Liver (tissue), 8 donors: ENCODE measurements at regions not wholly inside any gene's neighbourhood (a gene's known extent, or its start where the extent isn't known, plus 50 kb on each side); places are given as distances from the start of the nearest gene placed in this dataset.

Experiments used
- DNase-seq: peaks from one replicate; pipeline ENCODE4 v3.0.0-alpha.2; 2017; ENCODE audit warnings: low spot score
- H3K27ac ChIP-seq, 2 donors: one replicate each; pipeline ENCODE4 v1.7.0; 2013; ENCODE audit warnings: inconsistent platforms in 2 of 2, low read length in 2 of 2, control low read depth in 1 of 2, low read depth in 1 of 2, mild to moderate bottlenecking in 1 of 2
- H3K27me3 ChIP-seq, 4 donors: one replicate each; pipeline versions ENCODE4 v1.6.1 to v1.7.0; 2013; ENCODE audit warnings: low read length in 3 of 4, inconsistent platforms in 1 of 4, mild to moderate bottlenecking in 1 of 4, moderate library complexity in 1 of 4; ENCODE audit not compliant: control insufficient read depth in 4 of 4, insufficient read depth in 4 of 4
- H3K36me3 ChIP-seq, 4 donors: one replicate each; pipeline versions ENCODE4 v1.6.1 to v1.7.0; 2013; ENCODE audit warnings: low read length in 3 of 4, mild to moderate bottlenecking in 3 of 4, low read depth in 1 of 4, moderate library complexity in 1 of 4; ENCODE audit not compliant: control insufficient read depth in 4 of 4, insufficient read depth in 3 of 4
- H3K4me1 ChIP-seq, 4 donors: one replicate each; pipeline versions ENCODE4 v1.6.1 to v1.7.0; 2013; ENCODE audit warnings: low read length in 3 of 4, mild to moderate bottlenecking in 3 of 4, moderate library complexity in 1 of 4; ENCODE audit not compliant: control insufficient read depth in 4 of 4, insufficient read depth in 4 of 4
- H3K4me3 ChIP-seq, 3 donors: one replicate each; pipeline versions ENCODE4 v1.6.1 to v1.7.0; 2013; ENCODE audit warnings: low read length in 3 of 3, control low read depth in 1 of 3, low read depth in 1 of 3, mild to moderate bottlenecking in 1 of 3
- H3K9ac ChIP-seq, 2 donors: one replicate each; pipeline ENCODE4 v1.7.0; 2013; ENCODE audit warnings: low read length in 2 of 2, mild to moderate bottlenecking in 2 of 2, moderate library complexity in 2 of 2, control low read depth in 1 of 2, low read depth in 1 of 2
- H3K9me3 ChIP-seq, 4 donors: one replicate each; pipeline versions ENCODE4 v1.6.1 to v1.7.0; 2013; ENCODE audit warnings: low read length in 3 of 4; ENCODE audit not compliant: control insufficient read depth in 4 of 4
- ATF3 ChIP-seq: IDR thresholded peaks from 2 replicates; pipeline ENCODE4 v1.6.1; 2016; ENCODE audit warnings: antibody characterized with exemption
- CTCF ChIP-seq: fragments of 150-350 bp; IDR thresholded peaks from 2 replicates; pipeline ENCODE4 v1.5.1; 2017; ENCODE audit warnings: improper control_type of control experiment, low read depth, low read length; ENCODE audit not compliant: missing input control
- FOXA1 ChIP-seq: IDR thresholded peaks from 2 replicates; pipeline ENCODE4 v1.6.1; 2016; ENCODE audit warnings: antibody characterized with exemption
- FOXA2 ChIP-seq: IDR thresholded peaks from 2 replicates; pipeline ENCODE4 v1.6.1; 2016; ENCODE audit warnings: antibody characterized with exemption
- GABPA ChIP-seq, 2 donors: IDR thresholded peaks in 1 of 2; conservative IDR thresholded peaks in 1 of 2; 2 replicates each; pipeline ENCODE4 v1.6.1; 2016; ENCODE audit warnings: antibody characterized with exemption in 2 of 2, mild to moderate bottlenecking in 1 of 2, moderate library complexity in 1 of 2
- HNF4A ChIP-seq, 2 donors: conservative IDR thresholded peaks; 2 replicates each; pipeline ENCODE4 v1.6.1; 2016; ENCODE audit warnings: antibody characterized with exemption in 2 of 2, mild to moderate bottlenecking in 2 of 2
- HNF4G ChIP-seq: IDR thresholded peaks from 2 replicates; pipeline ENCODE4 v1.6.1; 2016; ENCODE audit warnings: antibody characterized with exemption
- JUND ChIP-seq, 2 donors: IDR thresholded peaks; 2 replicates each; pipeline ENCODE4 v1.6.1; 2016; ENCODE audit warnings: antibody characterized with exemption in 2 of 2
- NR2F2 ChIP-seq: IDR thresholded peaks from 2 replicates; pipeline ENCODE4 v1.6.1; 2016; ENCODE audit warnings: antibody characterized with exemption
- RXRA ChIP-seq, 2 donors: IDR thresholded peaks; 2 replicates each; pipeline ENCODE4 v1.6.1; 2017 to 2018; ENCODE audit warnings: antibody characterized with exemption in 2 of 2, mild to moderate bottlenecking in 1 of 2
- TAF1 ChIP-seq: conservative IDR thresholded peaks from 2 replicates; pipeline ENCODE4 v1.6.1; 2016; ENCODE audit warnings: antibody characterized with exemption, mild to moderate bottlenecking
- WGBS: extraction: QIAGEN DNeasy Blood & Tissue Kit; methylation state at CpG from one replicate; pipeline ENCODE4 v1.1.7; 2013; 5-methylcytosine and 5-hydroxymethylcytosine counted together
- TF ChIP-seq, protein P1 (sequence below): IDR thresholded peaks from 2 replicates; pipeline ENCODE4 v1.6.1; 2016; ENCODE audit warnings: antibody characterized with exemption, mild to moderate bottlenecking
- TF ChIP-seq, protein P2 (sequence below): IDR thresholded peaks from 2 replicates; pipeline ENCODE4 v1.6.1; 2016; ENCODE audit warnings: antibody characterized with exemption
- donor health status: healthy.
- donor health status: healthy.
- donor health status: healthy.
- donor health status: healthy.
- donor health status: healthy.

DNA sequence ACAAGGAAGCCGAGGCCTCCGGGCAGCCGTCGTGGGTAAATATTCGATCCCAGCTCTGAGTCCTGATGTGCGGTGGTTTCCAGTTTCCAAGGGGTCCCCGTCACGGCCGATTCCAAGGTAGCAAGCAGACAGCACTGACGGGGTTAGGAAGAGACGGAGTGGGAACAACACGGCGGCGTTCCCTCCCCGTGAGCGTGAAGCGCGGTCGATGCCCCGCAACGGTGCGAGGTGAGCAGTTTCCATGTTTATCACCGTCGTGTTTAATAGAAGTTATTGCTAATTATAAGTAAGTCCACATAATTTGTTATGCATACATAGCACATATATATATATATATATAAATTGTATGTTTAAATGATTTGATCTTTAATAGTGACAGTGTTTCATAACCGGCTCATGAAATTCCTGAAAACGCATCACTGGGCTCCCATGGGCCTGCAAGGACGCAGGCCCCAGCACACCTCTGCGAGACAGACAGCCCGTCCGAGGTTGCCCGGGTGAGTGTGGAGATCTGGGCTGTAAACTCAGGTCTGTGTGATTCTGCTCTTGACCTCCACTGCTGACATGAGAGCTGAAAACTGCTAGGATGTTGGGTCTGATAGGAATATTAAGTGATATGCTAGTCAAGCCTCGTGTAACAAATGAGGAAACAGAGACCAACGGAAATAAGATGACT lies 243.5 kb upstream of the SALL3 start:
- 86% methylated on average over 33 of the region's 33 CpGs for WGBS
- Histone ChIP-seq H3K27ac (no peak overlapping the region), H3K4me1 (no peaks in the 10 kb centered on the region), H3K4me3 (no peak overlapping the region), H3K36me3 (no peaks in the 10 kb centered on the region), H3K27me3 (no peaks in the 10 kb centered on the region), H3K9me3 (no peaks in the 10 kb centered on the region), H3K9ac (no peak overlapping the region)
- no peak for DNase-seq
- no peak for TF ChIP-seq ATF3
- TF ChIP-seq HNF4G, result no peak
- TF ChIP-seq, protein P1, sequence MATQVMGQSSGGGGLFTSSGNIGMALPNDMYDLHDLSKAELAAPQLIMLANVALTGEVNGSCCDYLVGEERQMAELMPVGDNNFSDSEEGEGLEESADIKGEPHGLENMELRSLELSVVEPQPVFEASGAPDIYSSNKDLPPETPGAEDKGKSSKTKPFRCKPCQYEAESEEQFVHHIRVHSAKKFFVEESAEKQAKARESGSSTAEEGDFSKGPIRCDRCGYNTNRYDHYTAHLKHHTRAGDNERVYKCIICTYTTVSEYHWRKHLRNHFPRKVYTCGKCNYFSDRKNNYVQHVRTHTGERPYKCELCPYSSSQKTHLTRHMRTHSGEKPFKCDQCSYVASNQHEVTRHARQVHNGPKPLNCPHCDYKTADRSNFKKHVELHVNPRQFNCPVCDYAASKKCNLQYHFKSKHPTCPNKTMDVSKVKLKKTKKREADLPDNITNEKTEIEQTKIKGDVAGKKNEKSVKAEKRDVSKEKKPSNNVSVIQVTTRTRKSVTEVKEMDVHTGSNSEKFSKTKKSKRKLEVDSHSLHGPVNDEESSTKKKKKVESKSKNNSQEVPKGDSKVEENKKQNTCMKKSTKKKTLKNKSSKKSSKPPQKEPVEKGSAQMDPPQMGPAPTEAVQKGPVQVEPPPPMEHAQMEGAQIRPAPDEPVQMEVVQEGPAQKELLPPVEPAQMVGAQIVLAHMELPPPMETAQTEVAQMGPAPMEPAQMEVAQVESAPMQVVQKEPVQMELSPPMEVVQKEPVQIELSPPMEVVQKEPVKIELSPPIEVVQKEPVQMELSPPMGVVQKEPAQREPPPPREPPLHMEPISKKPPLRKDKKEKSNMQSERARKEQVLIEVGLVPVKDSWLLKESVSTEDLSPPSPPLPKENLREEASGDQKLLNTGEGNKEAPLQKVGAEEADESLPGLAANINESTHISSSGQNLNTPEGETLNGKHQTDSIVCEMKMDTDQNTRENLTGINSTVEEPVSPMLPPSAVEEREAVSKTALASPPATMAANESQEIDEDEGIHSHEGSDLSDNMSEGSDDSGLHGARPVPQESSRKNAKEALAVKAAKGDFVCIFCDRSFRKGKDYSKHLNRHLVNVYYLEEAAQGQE, result no peak
- no peak for TF ChIP-seq NR2F2
- no peak for TF ChIP-seq JUND (IDR thresholded peaks at IDR 0.05)
- no peak for TF ChIP-seq FOXA1

DNA sequence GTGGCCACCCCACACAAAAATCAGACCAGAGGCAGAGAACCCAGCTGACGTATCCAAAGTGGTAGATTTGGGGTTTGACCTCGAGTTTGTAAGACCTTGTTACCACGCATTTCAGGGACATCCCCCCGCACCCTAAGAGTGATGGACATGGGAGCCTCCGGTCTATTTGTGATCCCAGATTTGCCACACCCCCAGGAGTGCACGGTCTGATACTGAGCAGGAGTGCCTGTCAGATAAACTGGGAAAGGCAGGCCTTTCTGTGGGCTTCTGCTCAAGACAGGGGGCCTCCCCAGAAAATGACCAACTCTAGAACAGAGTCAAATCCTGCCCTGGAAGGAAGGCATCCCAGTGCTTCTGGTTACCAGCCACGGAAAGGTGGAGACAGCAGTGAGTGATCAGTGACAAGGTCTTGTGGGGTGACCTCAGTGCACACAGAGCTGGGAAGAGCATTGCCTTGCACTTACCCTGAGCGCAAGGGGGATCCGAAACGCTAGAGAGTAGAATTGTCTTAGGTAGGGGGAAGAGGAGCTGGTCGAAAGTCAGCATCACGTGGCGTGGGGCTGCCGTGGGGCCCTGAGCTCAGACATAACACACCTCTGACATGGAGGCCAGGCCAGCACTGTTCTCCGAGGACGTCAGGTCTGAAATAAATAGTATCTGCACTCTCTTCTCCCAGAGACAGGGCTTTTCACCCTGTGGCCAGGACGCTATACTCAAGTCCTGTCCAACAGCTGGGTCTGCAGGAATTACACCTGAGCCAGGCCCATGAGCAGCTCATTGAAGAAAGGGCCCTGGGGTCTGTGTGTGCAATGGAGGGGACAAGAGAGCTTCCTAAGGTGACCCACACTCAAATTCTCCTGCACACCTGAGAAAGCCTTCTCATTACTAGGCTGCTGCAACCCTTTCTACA lies 242.4 kb upstream of the SALL3 start:
- Histone ChIP-seq H3K27me3 (no peaks in the 10 kb centered on the region), H3K9ac (no peak overlapping the region), H3K4me1 (no peaks in the 10 kb centered on the region), H3K4me3 (no peak overlapping the region), H3K9me3 (no peaks in the 10 kb centered on the region), H3K27ac (no peak overlapping the region), H3K36me3 (no peaks in the 10 kb centered on the region)
- DNase-seq, result no peak
- 68% methylated on average over 17 of the region's 17 CpGs for WGBS
- TF ChIP-seq, protein P2, sequence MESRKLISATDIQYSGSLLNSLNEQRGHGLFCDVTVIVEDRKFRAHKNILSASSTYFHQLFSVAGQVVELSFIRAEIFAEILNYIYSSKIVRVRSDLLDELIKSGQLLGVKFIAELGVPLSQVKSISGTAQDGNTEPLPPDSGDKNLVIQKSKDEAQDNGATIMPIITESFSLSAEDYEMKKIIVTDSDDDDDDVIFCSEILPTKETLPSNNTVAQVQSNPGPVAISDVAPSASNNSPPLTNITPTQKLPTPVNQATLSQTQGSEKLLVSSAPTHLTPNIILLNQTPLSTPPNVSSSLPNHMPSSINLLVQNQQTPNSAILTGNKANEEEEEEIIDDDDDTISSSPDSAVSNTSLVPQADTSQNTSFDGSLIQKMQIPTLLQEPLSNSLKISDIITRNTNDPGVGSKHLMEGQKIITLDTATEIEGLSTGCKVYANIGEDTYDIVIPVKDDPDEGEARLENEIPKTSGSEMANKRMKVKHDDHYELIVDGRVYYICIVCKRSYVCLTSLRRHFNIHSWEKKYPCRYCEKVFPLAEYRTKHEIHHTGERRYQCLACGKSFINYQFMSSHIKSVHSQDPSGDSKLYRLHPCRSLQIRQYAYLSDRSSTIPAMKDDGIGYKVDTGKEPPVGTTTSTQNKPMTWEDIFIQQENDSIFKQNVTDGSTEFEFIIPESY, result no peak
- no peak for TF ChIP-seq NR2F2
- TF ChIP-seq FOXA2, result no peak

GRCh38 chr18:78738076-78738690 lies 241.4 kb upstream of the SALL3 start:
- Histone ChIP-seq H3K4me1 (no peaks in the 10 kb centered on the region), H3K27me3 (no peaks in the 10 kb centered on the region), H3K9me3 (no peaks in the 10 kb centered on the region), H3K4me3 (no peak overlapping the region), H3K27ac (no peak overlapping the region), H3K36me3 (no peaks in the 10 kb centered on the region), H3K9ac (no peak overlapping the region)
- WGBS, result 90% methylated on average over 5 of the region's 5 CpGs
- TF ChIP-seq ATF3 (no peak), JUND (IDR thresholded peaks at IDR 0.05) (no peak), FOXA1 (no peak), HNF4A (conservative IDR thresholded peaks at IDR 0.05) (no peak), RXRA (IDR thresholded peaks at IDR 0.05) (no peak), CTCF (no peak), GABPA (IDR thresholded peaks at IDR 0.05 in 1 of 2, conservative IDR thresholded peaks at IDR 0.05 in 1 of 2) (no peak), TAF1 (no peak)
- DNase-seq, result no peak
